Chondrocyte (in vitro differentiated cells): ENCODE measurements at regions not wholly inside any gene's neighbourhood (a gene's known extent, or its start where the extent isn't known, plus 50 kb on each side); places are given as distances from the start of the nearest gene placed in this dataset.
"Not testable (repeated sequence)": the region's sequence is repeated elsewhere in the genome, so short reads cannot be mapped to it uniquely, and the experiment has no call there.

ENCODE experiments used
- DNase-seq: peaks from one replicate; pipeline ENCODE4 v3.0.0; 2021; ENCODE audit warnings: mixed read lengths, low spot score
- H3K27ac Mint-ChIP-seq: one replicate; pipeline ENCODE4 v1.8.0; 2021; ENCODE audit warnings: mild to moderate bottlenecking, moderate library complexity, mixed read lengths; ENCODE audit not compliant: unreplicated experiment
- H3K27me3 Mint-ChIP-seq: 2 replicates; pipeline ENCODE4 v1.8.0; 2021; ENCODE audit warnings: low read depth, mixed read lengths
- H3K36me3 Mint-ChIP-seq: 2 replicates; pipeline ENCODE4 v1.8.0; 2021; ENCODE audit warnings: low read depth, mixed read lengths
- H3K4me1 Mint-ChIP-seq: 2 replicates; pipeline ENCODE4 v1.8.0; 2021; ENCODE audit warnings: low read depth, mild to moderate bottlenecking, mixed read lengths
- H3K4me3 Mint-ChIP-seq: one replicate; pipeline ENCODE4 v1.8.0; 2021; ENCODE audit warnings: mild to moderate bottlenecking, moderate library complexity, mixed read lengths; ENCODE audit not compliant: unreplicated experiment
- H3K9me3 Mint-ChIP-seq: 2 replicates; pipeline ENCODE4 v1.8.0; 2021; ENCODE audit warnings: low read depth, mixed read lengths
- TF ChIP-seq, protein P1 (sequence below): fragments of 200-600 bp; sonication (generic); IDR thresholded peaks from 2 replicates; pipeline ENCODE4 v1.5.0; 2021; ENCODE audit warnings: antibody characterized with exemption, mild to moderate bottlenecking, moderate library complexity

DNA sequence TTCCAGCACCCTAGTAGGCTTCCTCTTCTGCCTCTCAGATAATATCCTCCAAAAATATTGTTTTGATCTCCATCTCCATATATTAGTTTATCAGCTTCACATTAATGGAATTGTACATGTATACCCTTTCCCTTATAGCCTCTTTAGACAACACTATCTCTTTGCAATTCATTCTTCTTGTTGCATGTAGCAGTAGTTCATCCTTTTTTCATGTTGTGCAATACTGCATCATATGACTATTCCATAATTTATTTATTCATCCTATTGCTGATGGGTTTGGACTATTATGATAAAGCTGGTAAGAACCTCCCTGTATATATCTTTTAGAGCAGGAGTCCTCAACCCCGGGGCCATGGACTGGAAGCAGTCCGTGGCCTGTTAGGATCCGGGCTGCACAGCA is 148.2 kb upstream of the FAT1 start:
- peaks cover 14% of the 10 kb centered on the region for H3K9me3 Mint-ChIP-seq
- H3K36me3 Mint-ChIP-seq: peaks cover 7% of the 10 kb centered on the region
- H3K27me3 Mint-ChIP-seq: no peaks in the 10 kb centered on the region
- TF ChIP-seq, protein P1, sequence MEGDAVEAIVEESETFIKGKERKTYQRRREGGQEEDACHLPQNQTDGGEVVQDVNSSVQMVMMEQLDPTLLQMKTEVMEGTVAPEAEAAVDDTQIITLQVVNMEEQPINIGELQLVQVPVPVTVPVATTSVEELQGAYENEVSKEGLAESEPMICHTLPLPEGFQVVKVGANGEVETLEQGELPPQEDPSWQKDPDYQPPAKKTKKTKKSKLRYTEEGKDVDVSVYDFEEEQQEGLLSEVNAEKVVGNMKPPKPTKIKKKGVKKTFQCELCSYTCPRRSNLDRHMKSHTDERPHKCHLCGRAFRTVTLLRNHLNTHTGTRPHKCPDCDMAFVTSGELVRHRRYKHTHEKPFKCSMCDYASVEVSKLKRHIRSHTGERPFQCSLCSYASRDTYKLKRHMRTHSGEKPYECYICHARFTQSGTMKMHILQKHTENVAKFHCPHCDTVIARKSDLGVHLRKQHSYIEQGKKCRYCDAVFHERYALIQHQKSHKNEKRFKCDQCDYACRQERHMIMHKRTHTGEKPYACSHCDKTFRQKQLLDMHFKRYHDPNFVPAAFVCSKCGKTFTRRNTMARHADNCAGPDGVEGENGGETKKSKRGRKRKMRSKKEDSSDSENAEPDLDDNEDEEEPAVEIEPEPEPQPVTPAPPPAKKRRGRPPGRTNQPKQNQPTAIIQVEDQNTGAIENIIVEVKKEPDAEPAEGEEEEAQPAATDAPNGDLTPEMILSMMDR: no peak
- no peaks in the 10 kb centered on the region for H3K4me1 Mint-ChIP-seq
- no peak overlapping the region for H3K27ac Mint-ChIP-seq
- DNase-seq: no peak
- H3K4me3 Mint-ChIP-seq: no peak overlapping the region

DNA sequence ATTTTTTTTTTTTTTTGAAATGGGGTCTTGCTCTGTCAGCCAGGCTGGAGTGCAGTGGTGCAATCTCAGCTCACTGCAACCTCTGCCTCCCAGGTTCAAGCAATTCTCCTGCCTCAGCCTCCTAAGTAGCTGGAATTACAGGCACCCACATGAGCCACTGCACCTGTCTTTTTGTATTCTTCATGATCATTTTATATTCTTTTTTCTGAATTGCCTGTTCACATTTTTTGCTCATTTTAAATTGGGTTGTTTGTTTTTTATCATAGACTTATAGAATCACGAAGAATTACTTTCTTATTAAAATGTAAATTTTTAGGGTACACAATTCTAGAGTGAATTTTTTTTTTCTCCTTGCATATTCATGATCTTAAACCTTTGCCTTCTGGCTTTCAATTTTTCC is 149.4 kb upstream of the FAT1 start:
- H3K4me1 Mint-ChIP-seq, H3K27ac Mint-ChIP-seq, DNase-seq, H3K36me3 Mint-ChIP-seq, H3K27me3 Mint-ChIP-seq, H3K4me3 Mint-ChIP-seq: not testable (repeated sequence)
- peaks cover 13% of the 10 kb centered on the region for H3K9me3 Mint-ChIP-seq

DNA sequence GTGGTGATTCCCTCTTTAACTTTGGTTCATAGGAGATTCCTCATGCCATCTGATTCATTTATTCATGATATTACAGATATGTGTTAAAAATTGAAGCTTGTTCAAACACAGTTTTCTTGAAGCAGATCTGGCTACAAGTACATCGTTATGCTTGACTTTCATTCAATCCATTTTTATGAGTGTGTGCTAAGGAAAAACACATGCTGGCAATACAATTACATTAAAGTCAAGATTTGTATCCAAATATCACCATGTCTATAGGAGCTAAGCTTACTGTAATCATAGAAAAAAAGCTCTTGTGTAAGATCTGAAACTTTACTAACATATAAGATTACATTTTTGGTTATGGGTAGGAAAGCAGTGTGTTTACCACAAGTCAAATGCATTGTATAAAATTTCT is 151.8 kb upstream of the FAT1 start:
- TF ChIP-seq, protein P1: no peak
- no peak overlapping the region for H3K27ac Mint-ChIP-seq
- H3K4me3 Mint-ChIP-seq: no peak overlapping the region
- peaks cover 2% of the 10 kb centered on the region for H3K4me1 Mint-ChIP-seq
- peaks cover 7% of the 10 kb centered on the region for H3K36me3 Mint-ChIP-seq
- DNase-seq: no peak
- H3K9me3 Mint-ChIP-seq: peaks cover 13% of the 10 kb centered on the region
- H3K27me3 Mint-ChIP-seq: no peaks in the 10 kb centered on the region

DNA sequence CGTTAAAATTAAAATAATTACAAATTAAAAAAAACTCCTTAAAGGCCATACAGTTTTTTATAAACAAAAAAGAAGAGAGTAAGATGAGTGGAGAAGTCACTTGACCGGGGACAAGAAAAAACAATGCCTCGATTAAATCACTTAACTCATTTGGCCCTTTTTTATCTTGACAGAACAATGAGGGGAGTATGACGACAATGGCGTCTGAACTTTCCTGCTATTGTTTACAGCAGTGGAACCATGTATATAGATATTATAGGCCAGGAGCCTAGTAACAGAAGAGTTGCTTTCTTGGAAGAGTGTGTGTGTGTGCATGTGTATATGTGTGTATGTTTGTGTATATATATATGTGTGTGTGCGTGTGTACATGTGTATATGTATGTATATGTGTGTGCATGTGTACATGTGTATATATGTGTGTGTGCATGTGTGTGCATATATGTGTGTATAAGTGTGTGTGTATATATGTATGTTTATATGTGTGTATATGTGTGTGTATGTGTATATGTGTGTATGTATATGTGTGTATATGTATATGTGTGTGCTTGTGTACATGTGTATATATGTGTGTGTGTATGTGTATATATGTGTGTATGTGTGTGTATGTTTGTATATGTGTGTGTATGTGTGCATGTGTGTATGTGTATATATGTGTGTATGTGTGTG is 153.4 kb upstream of the FAT1 start:
- peaks cover 15% of the 10 kb centered on the region for H3K4me1 Mint-ChIP-seq
- peaks cover 7% of the 10 kb centered on the region for H3K36me3 Mint-ChIP-seq
- no peaks in the 10 kb centered on the region for H3K27me3 Mint-ChIP-seq
- no peak overlapping the region for H3K27ac Mint-ChIP-seq
- no peak overlapping the region for H3K4me3 Mint-ChIP-seq
- DNase-seq: no peak
- H3K9me3 Mint-ChIP-seq: peaks cover 13% of the 10 kb centered on the region
- TF ChIP-seq, protein P1: no peak

DNA sequence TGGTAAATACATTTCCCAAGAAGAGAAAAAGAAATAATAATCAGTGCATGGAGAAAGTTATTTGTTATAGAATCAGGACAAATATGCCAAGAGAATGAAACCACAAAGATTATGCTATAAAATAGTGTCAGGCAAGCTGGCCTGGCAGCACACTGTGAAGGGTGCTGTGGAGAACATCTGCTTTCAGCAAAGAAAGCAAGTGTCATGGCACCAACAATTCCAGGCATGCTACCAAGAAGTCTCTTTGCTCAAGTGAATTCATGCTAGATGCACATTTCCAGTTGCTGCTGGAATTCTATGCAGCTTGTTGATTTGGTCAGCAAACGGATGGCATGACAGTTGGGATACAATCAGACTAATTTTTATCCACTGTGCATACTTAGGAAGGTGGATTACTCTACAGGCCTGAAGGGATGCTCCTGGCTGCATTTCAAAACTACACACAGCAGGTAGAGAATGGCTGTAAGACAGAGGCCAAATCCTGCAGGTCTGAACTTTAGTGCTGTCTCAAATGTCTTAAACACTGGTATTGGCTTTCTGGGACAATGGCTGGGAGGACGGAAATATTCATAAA is 154.6 kb upstream of the FAT1 start:
- Mint-ChIP-seq H3K4me1 (peaks cover 22% of the 10 kb centered on the region), H3K36me3 (peaks cover 4% of the 10 kb centered on the region), H3K4me3 (no peak overlapping the region), H3K9me3 (peaks cover 8% of the 10 kb centered on the region), H3K27ac (no peak overlapping the region), H3K27me3 (no peaks in the 10 kb centered on the region)
- no peak for DNase-seq
- TF ChIP-seq, protein P1: no peak
